IMR-90 (cell line): ENCODE measurements at regions not wholly inside any gene's neighbourhood (a gene's known extent, or its start where the extent isn't known, plus 50 kb on each side); places are given as distances from the start of the nearest gene placed in this dataset.

Source experiments
- BHLHE40 ChIP-seq: fragments of 150-350 bp; IDR thresholded peaks from 2 replicates; pipeline ENCODE4 v1.6.1; 2016; ENCODE audit warnings: mild to moderate bottlenecking, low read depth, low read length
- MXI1 ChIP-seq: IDR thresholded peaks from 2 replicates; pipeline ENCODE4 v1.6.1; 2012; ENCODE audit warnings: low read depth, mild to moderate bottlenecking, low read length, moderate library complexity, borderline replicate concordance
- NFE2L2 ChIP-seq: fragments of 150-350 bp; IDR thresholded peaks from 2 replicates; pipeline ENCODE4 v1.6.1; 2016; ENCODE audit warnings: low read depth, mild to moderate bottlenecking, low read length
- POLR2A ChIP-seq: IDR thresholded peaks from 2 replicates; pipeline ENCODE4 v1.6.1; 2012; ENCODE audit warnings: mild to moderate bottlenecking, low read depth, low read length
- RAD21 ChIP-seq: IDR thresholded peaks from 2 replicates; pipeline ENCODE4 v1.6.1; 2012; ENCODE audit warnings: low read length, improper control_type of control experiment
- TF ChIP-seq, protein P1 (sequence below): conservative IDR thresholded peaks from 2 replicates; pipeline ENCODE4 v1.5.1; 2012; ENCODE audit warnings: mild to moderate bottlenecking, low read depth, low read length, improper control_type of control experiment

DNA sequence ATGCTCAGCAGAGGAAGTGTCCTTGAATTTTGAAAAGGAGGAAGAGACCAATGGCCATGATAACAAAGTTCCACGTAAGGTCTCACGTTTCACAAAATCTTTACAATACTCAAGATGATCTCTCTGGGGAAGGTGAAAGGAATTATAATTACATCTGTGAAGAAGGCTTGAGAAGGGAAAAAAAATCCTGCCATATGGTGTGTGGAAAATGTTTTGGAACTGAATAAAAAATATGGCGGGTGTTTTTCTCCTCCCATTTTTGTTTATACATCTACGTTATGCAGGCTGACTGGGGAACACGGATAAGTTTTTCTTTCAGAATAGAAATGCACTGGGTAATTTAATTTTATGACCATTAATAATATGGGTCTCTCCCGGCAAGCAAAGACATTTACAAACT lies 425.6 kb upstream of the BRINP1 start:
- TF ChIP-seq, protein P1, sequence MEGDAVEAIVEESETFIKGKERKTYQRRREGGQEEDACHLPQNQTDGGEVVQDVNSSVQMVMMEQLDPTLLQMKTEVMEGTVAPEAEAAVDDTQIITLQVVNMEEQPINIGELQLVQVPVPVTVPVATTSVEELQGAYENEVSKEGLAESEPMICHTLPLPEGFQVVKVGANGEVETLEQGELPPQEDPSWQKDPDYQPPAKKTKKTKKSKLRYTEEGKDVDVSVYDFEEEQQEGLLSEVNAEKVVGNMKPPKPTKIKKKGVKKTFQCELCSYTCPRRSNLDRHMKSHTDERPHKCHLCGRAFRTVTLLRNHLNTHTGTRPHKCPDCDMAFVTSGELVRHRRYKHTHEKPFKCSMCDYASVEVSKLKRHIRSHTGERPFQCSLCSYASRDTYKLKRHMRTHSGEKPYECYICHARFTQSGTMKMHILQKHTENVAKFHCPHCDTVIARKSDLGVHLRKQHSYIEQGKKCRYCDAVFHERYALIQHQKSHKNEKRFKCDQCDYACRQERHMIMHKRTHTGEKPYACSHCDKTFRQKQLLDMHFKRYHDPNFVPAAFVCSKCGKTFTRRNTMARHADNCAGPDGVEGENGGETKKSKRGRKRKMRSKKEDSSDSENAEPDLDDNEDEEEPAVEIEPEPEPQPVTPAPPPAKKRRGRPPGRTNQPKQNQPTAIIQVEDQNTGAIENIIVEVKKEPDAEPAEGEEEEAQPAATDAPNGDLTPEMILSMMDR: no peak
- TF ChIP-seq BHLHE40 (no peak), RAD21 (no peak), MXI1 (no peak), NFE2L2 (no peak), POLR2A (no peak)
